Uterus (tissue), 3 donors: ENCODE measurements at regions not wholly inside any gene's neighbourhood (a gene's known extent, or its start where the extent isn't known, plus 50 kb on each side); places are given as distances from the start of the nearest gene placed in this dataset.

Experiments used
- DNase-seq, 2 donors: peaks; one replicate each; pipeline ENCODE4 v3.0.0-alpha.2; 2019 to 2020
- H3K27ac ChIP-seq, 2 donors: fragments of 200-600 bp; sonication (generic); 1 replicate in 1 of 2; 2 replicates in 1 of 2; pipeline ENCODE4 v1.5.1; 2016 to 2018
- H3K27me3 ChIP-seq, 2 donors: fragments of 200-600 bp; sonication (generic); one replicate each; pipeline ENCODE4 v1.5.1; 2018 to 2019; ENCODE audit warnings: control low read depth in 1 of 2
- H3K36me3 ChIP-seq, 2 donors: fragments of 200-600 bp; sonication (generic); one replicate each; pipeline ENCODE4 v1.5.1; 2019; ENCODE audit warnings: control low read depth in 1 of 2
- H3K4me1 ChIP-seq, 2 donors: fragments of 200-600 bp; sonication (generic); one replicate each; pipeline ENCODE4 v1.5.1; 2018 to 2019; ENCODE audit warnings: control low read depth in 1 of 2
- H3K4me3 ChIP-seq, 2 donors: fragments of 200-600 bp; sonication (generic); 1 replicate in 1 of 2; 2 replicates in 1 of 2; pipeline ENCODE4 v1.5.1; 2018 to 2019; ENCODE audit warnings: mild to moderate bottlenecking in 1 of 2
- H3K9me3 ChIP-seq, 2 donors: fragments of 200-600 bp; sonication (generic); one replicate each; pipeline ENCODE4 v1.5.1; 2019; ENCODE audit warnings: control low read depth in 1 of 2
- POLR2A ChIP-seq, 2 donors: fragments of 450-650 bp; IDR thresholded peaks; one replicate each; pipeline ENCODE4 v1.6.1; 2016; ENCODE audit warnings: antibody characterized with exemption in 2 of 2, mild to moderate bottlenecking in 1 of 2, moderate library complexity in 1 of 2
- intact Hi-C: fragments of 100-400 bp; cut with DNase I; formaldehyde crosslinking; loops from one replicate; pipeline ENCODE4 v1.15.1; 2023; ENCODE audit warnings: low total_unique reads
- TF ChIP-seq, protein P1 (sequence below), 4 experiments: fragments of 200-600 bp in 2 of 4; fragments of 450-650 bp in 2 of 4; sonication (generic) in 2 of 4; IDR thresholded peaks; one replicate each; pipeline ENCODE4 v1.5.1; 2016 to 2019; ENCODE audit warnings: antibody characterized with exemption in 4 of 4, mild to moderate bottlenecking in 2 of 4, moderate library complexity in 1 of 4
- donor health status: DM: yes; HTN: yes; CAD: no.

DNA sequence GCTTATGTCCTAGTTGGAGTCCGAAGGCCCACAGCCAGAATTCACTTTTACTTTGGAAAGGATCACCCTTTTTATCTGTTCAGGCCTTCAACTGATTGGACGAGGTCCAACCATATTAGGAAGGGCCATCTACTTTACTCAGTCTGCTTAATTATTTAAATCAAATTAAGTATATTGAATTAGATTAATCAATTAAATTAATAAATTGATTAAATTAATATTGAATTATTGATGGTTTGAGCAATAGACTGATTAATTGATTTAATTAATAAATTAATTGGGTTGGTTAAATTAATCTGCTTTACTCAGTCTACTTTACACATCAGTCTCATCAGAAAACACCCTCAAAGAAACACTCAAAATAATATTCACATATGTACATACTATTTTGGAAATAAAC lies 816.9 kb upstream of the POT1 start:
- no peak for DNase-seq
- no peaks in the 10 kb centered on the region for H3K4me1 ChIP-seq
- H3K27me3 ChIP-seq = no peaks in the 10 kb centered on the region
- TF ChIP-seq POLR2A (IDR thresholded peaks at IDR 0.05) = no peak
- TF ChIP-seq, protein P1, sequence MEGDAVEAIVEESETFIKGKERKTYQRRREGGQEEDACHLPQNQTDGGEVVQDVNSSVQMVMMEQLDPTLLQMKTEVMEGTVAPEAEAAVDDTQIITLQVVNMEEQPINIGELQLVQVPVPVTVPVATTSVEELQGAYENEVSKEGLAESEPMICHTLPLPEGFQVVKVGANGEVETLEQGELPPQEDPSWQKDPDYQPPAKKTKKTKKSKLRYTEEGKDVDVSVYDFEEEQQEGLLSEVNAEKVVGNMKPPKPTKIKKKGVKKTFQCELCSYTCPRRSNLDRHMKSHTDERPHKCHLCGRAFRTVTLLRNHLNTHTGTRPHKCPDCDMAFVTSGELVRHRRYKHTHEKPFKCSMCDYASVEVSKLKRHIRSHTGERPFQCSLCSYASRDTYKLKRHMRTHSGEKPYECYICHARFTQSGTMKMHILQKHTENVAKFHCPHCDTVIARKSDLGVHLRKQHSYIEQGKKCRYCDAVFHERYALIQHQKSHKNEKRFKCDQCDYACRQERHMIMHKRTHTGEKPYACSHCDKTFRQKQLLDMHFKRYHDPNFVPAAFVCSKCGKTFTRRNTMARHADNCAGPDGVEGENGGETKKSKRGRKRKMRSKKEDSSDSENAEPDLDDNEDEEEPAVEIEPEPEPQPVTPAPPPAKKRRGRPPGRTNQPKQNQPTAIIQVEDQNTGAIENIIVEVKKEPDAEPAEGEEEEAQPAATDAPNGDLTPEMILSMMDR (IDR thresholded peaks at IDR 0.05) = no peak
- H3K4me3 ChIP-seq = no peak overlapping the region
- H3K36me3 ChIP-seq = no peaks in the 10 kb centered on the region
- no peaks in the 10 kb centered on the region for H3K9me3 ChIP-seq
- H3K27ac ChIP-seq = no peak overlapping the region
- intact Hi-C loops = no loop called here

DNA sequence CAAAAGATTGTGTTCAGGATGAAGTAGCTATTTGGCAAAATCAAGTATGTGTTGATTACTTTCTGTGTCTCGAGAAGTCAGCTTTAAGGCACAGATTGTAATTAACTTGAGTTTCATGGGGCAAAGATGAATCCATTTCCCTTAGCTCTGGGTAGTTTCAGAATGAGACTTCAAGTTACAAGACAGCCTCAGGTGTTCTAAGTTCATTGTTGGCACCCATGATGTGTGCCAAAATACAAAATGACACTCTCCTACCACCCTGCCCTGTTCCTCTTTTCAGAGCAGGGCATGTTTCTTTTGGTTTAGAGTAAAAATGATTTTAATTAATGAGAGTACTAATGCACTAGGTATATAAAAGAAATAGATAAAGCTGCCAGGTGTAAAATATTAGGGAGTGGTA lies 797.6 kb upstream of the POT1 start:
- Histone ChIP-seq H3K27ac (no peak overlapping the region), H3K27me3 (no peaks in the 10 kb centered on the region), H3K4me1 (no peaks in the 10 kb centered on the region), H3K9me3 (no peaks in the 10 kb centered on the region), H3K4me3 (no peak overlapping the region), H3K36me3 (no peaks in the 10 kb centered on the region)
- intact Hi-C loops = no loop called here
- no peak for DNase-seq
- TF ChIP-seq, protein P1 (IDR thresholded peaks at IDR 0.05) = no peak
- no peak for TF ChIP-seq POLR2A (IDR thresholded peaks at IDR 0.05)

DNA sequence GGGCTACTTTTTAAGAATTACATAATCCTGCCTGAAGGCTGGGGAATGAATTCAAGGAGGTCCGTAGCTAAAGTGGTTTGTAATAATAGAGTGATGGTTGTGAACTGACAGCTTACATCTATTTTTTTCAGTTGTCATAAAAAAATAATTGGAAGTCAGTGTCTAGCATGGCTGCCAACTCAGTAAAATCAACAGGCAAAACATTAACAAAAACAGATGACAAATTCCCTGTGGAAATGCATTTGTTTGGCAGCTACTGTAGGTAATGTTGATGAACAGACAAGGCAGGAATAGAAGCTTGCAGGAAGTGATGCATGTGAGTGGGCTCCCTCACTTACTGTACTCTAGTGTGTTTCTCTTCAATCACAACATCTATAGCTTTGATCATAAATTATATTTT lies 766.0 kb upstream of the POT1 start:
- TF ChIP-seq, protein P1 (IDR thresholded peaks at IDR 0.05) = no peak
- no peak for TF ChIP-seq POLR2A (IDR thresholded peaks at IDR 0.05)
- H3K4me1 ChIP-seq = no peaks in the 10 kb centered on the region
- no peak overlapping the region for H3K27ac ChIP-seq
- no peak for DNase-seq
- intact Hi-C loops = no loop called here
- no peak overlapping the region for H3K4me3 ChIP-seq
- H3K36me3 ChIP-seq = no peaks in the 10 kb centered on the region
- H3K9me3 ChIP-seq = no peaks in the 10 kb centered on the region
- H3K27me3 ChIP-seq = no peaks in the 10 kb centered on the region

DNA sequence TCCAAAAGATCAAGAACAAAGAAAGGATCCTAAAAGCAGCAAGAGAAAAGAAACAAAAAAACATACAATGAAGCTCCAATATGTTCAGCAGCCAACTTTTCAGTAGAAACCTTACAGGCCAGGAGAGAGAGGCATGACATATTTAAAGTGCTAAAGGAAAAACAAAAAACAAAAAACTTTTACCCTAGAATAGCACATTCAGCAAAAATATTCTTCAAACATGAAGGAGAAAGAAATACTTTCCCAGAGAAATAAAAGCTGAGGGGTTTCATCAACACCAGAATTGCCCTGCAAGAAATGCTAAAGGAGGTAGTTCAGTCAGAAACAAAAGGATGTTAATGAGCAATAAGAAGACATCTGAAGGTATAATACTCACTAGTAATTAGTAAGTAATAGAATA lies 753.5 kb upstream of the POT1 start:
- no peaks in the 10 kb centered on the region for H3K9me3 ChIP-seq
- no peaks in the 10 kb centered on the region for H3K27me3 ChIP-seq
- no peak overlapping the region for H3K27ac ChIP-seq
- no peaks in the 10 kb centered on the region for H3K36me3 ChIP-seq
- H3K4me3 ChIP-seq = no peak overlapping the region
- no peaks in the 10 kb centered on the region for H3K4me1 ChIP-seq
- TF ChIP-seq, protein P1 (IDR thresholded peaks at IDR 0.05) = no peak
- no peak for TF ChIP-seq POLR2A (IDR thresholded peaks at IDR 0.05)
- DNase-seq = no peak
- intact Hi-C loops = no loop called here

DNA sequence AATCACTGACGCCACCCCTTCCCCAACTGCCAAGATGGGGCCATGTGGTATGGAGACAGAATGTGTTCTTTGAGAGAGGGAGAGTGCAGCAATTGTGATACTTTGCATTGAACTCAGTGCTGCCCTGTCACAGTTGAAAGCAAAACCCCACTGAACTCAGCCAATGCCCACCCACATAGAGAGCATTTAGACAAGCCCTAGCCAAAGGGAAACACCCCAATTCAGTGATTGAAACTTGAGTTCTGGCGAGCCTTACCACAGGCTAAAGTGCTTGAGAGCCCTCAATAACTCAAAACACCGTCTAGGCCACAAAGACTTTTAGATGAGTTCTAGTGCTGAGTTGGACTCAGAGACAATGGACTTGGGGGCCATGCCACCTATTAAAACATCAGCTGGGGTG lies 751.9 kb upstream of the POT1 start:
- TF ChIP-seq, protein P1 (IDR thresholded peaks at IDR 0.05) = no peak
- Histone ChIP-seq H3K27ac (no peak overlapping the region), H3K4me1 (no peaks in the 10 kb centered on the region), H3K36me3 (no peaks in the 10 kb centered on the region), H3K4me3 (no peak overlapping the region), H3K9me3 (no peaks in the 10 kb centered on the region), H3K27me3 (no peaks in the 10 kb centered on the region)
- no peak for DNase-seq
- intact Hi-C loops = no loop called here
